Neural cell (in vitro differentiated cells): ENCODE measurements at regions not wholly inside any gene's neighbourhood (a gene's known extent, or its start where the extent isn't known, plus 50 kb on each side); places are given as distances from the start of the nearest gene placed in this dataset.

Experiments
- H2AFZ ChIP-seq: fragments of 200-600, 300-800 bp; sonication (generic), shearing (Covaris generic); 2 replicates; pipeline ENCODE4 v1.6.0; 2014; ENCODE audit warnings: low read depth, mild to moderate bottlenecking, antibody characterized with exemption, low read length, moderate library complexity
- H3F3A ChIP-seq: fragments of 200-600 bp; shearing (Covaris generic); 2 replicates; pipeline ENCODE4 v1.6.1; 2016; ENCODE audit warnings: mild to moderate bottlenecking, moderate library complexity, mixed read lengths, antibody characterized with exemption, low read length; ENCODE audit not compliant: insufficient read depth, poor library complexity, severe bottlenecking
- H3K27ac ChIP-seq: fragments of 200-600, 300-800 bp; sonication (generic), shearing (Covaris generic); 2 replicates; pipeline ENCODE4 v1.5.1; 2014; ENCODE audit warnings: mild to moderate bottlenecking, low read length, moderate library complexity
- H3K27me3 ChIP-seq: fragments of 300-800, 200-600 bp; sonication (generic), shearing (Covaris generic); 2 replicates; pipeline ENCODE4 v1.6.0; 2014; ENCODE audit warnings: mild to moderate bottlenecking, low read depth, low read length, moderate library complexity; ENCODE audit not compliant: insufficient read depth
- H3K36me3 ChIP-seq: fragments of 300-800, 200-600 bp; sonication (generic), shearing (Covaris generic); 2 replicates; pipeline ENCODE4 v1.5.1; 2014; ENCODE audit warnings: mild to moderate bottlenecking, antibody characterized with exemption, low read length, moderate library complexity; ENCODE audit not compliant: insufficient read depth
- H3K4me2 ChIP-seq: fragments of 300-800, 200-600 bp; sonication (generic), shearing (Covaris generic); 2 replicates; pipeline ENCODE4 v1.6.0; 2014; ENCODE audit warnings: mild to moderate bottlenecking, low read length
- H3K4me3 ChIP-seq: fragments of 300-800, 200-600 bp; sonication (generic), shearing (Covaris generic); 2 replicates; pipeline ENCODE4 v1.5.1; 2014; ENCODE audit warnings: mild to moderate bottlenecking, low read length, moderate library complexity
- H3K79me2 ChIP-seq: fragments of 200-600 bp; shearing (Covaris generic); replicated peaks from 2 replicates; pipeline ENCODE4 v1.6.0; 2014; ENCODE audit warnings: mild to moderate bottlenecking, low read length, moderate library complexity; ENCODE audit not compliant: insufficient read depth
- H3K9ac ChIP-seq: fragments of 300-800, 200-600 bp; sonication (generic), shearing (Covaris generic); 2 replicates; pipeline ENCODE4 v1.6.1; 2016; ENCODE audit warnings: mild to moderate bottlenecking, low read length, mixed read lengths
- H3K9me2 ChIP-seq: fragments of 200-600 bp; shearing (Covaris generic); 2 replicates; pipeline ENCODE4 v1.6.1; 2016; ENCODE audit warnings: mild to moderate bottlenecking, low read length, mixed read lengths; ENCODE audit not compliant: insufficient read depth
- H3K9me3 ChIP-seq: fragments of 200-600, 300-800 bp; sonication (generic), shearing (Covaris generic); 2 replicates; pipeline ENCODE4 v1.6.1; 2016; ENCODE audit warnings: mild to moderate bottlenecking, mixed run types, low read length, moderate library complexity, mixed read lengths
- H4K20me1 ChIP-seq: fragments of 200-600 bp; shearing (Covaris generic); 2 replicates; pipeline ENCODE4 v1.6.1; 2016; ENCODE audit warnings: mild to moderate bottlenecking, mixed run types; ENCODE audit not compliant: insufficient read depth
- EP300 ChIP-seq: fragments of 450-650 bp; conservative IDR thresholded peaks from 2 replicates; pipeline ENCODE4 v1.6.1; 2014; ENCODE audit warnings: antibody characterized with exemption, mild to moderate bottlenecking, moderate library complexity; ENCODE audit not compliant: poor library complexity, severe bottlenecking
- EZH2 ChIP-seq: fragments of 200-600, 300-800 bp; shearing (Covaris generic), sonication (generic); IDR thresholded peaks from 2 replicates; pipeline ENCODE4 v1.6.1; 2014; ENCODE audit warnings: antibody characterized with exemption, low read length, borderline replicate concordance, mild to moderate bottlenecking; ENCODE audit not compliant: insufficient read depth, poor library complexity, severe bottlenecking
- MXI1 ChIP-seq: fragments of 450-650 bp; conservative IDR thresholded peaks from 2 replicates; pipeline ENCODE4 v1.6.1; 2014; ENCODE audit warnings: antibody characterized with exemption, mild to moderate bottlenecking; ENCODE audit not compliant: poor library complexity, severe bottlenecking
- POLR2AphosphoS5 ChIP-seq: IDR thresholded peaks from 2 replicates; pipeline ENCODE4 v1.6.1; 2012
- RAD21 ChIP-seq: fragments of 450-650 bp; conservative IDR thresholded peaks from 2 replicates; pipeline ENCODE4 v1.6.1; 2014; ENCODE audit warnings: antibody characterized with exemption, mild to moderate bottlenecking, moderate library complexity
- SMC3 ChIP-seq: fragments of 450-650 bp; conservative IDR thresholded peaks from 2 replicates; pipeline ENCODE4 v1.6.1; 2014; ENCODE audit warnings: antibody characterized with exemption, mild to moderate bottlenecking, moderate library complexity; ENCODE audit not compliant: poor library complexity
- TAF1 ChIP-seq: IDR thresholded peaks from 2 replicates; pipeline ENCODE4 v1.6.1; 2012; ENCODE audit warnings: low read depth
- TF ChIP-seq, protein P1 (sequence below): fragments of 450-650 bp; IDR thresholded peaks from 2 replicates; pipeline ENCODE4 v1.5.1; 2014; ENCODE audit warnings: antibody characterized with exemption, mild to moderate bottlenecking, moderate library complexity; ENCODE audit not compliant: poor library complexity, severe bottlenecking
- TF ChIP-seq, protein P2 (sequence below): IDR thresholded peaks from 2 replicates; pipeline ENCODE4 v1.6.1; 2012; ENCODE audit warnings: borderline replicate concordance

DNA sequence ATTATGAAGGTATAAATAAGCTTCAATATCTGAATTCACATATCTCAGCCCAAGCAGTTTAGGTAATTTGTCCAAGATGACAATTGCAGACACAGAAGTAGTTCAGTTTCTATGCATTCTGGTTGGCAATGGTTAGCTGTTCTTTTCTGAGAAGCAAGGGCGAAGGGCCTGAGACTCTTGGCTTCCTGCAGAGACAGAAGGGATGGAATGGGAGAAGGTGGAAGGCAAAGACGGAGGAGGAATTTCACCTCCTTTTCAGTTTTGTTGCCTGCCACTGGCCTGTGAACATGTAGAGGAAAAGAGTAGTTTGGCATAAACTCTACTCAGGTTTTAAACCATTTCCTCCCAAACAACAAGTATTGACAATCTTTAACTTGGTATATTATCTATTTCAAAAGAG is 180.7 kb upstream of the HS3ST5 start:
- no peaks in the 10 kb centered on the region for H4K20me1 ChIP-seq
- no peaks in the 10 kb centered on the region for H3F3A ChIP-seq
- no peaks in the 10 kb centered on the region for H3K9me2 ChIP-seq
- H2AFZ ChIP-seq, result no peak overlapping the region
- H3K79me2 ChIP-seq, result no peaks in the 10 kb centered on the region
- H3K4me3 ChIP-seq, result no peak overlapping the region
- no peaks in the 10 kb centered on the region for H3K9me3 ChIP-seq
- H3K4me2 ChIP-seq, result no peak overlapping the region
- TF ChIP-seq MXI1 (no peak), SMC3 (no peak), TAF1 (no peak), RAD21 (no peak), POLR2AphosphoS5 (no peak), EZH2 (no peak), EP300 (no peak)
- TF ChIP-seq, protein P1, sequence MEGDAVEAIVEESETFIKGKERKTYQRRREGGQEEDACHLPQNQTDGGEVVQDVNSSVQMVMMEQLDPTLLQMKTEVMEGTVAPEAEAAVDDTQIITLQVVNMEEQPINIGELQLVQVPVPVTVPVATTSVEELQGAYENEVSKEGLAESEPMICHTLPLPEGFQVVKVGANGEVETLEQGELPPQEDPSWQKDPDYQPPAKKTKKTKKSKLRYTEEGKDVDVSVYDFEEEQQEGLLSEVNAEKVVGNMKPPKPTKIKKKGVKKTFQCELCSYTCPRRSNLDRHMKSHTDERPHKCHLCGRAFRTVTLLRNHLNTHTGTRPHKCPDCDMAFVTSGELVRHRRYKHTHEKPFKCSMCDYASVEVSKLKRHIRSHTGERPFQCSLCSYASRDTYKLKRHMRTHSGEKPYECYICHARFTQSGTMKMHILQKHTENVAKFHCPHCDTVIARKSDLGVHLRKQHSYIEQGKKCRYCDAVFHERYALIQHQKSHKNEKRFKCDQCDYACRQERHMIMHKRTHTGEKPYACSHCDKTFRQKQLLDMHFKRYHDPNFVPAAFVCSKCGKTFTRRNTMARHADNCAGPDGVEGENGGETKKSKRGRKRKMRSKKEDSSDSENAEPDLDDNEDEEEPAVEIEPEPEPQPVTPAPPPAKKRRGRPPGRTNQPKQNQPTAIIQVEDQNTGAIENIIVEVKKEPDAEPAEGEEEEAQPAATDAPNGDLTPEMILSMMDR, result no peak
- TF ChIP-seq, protein P2, sequence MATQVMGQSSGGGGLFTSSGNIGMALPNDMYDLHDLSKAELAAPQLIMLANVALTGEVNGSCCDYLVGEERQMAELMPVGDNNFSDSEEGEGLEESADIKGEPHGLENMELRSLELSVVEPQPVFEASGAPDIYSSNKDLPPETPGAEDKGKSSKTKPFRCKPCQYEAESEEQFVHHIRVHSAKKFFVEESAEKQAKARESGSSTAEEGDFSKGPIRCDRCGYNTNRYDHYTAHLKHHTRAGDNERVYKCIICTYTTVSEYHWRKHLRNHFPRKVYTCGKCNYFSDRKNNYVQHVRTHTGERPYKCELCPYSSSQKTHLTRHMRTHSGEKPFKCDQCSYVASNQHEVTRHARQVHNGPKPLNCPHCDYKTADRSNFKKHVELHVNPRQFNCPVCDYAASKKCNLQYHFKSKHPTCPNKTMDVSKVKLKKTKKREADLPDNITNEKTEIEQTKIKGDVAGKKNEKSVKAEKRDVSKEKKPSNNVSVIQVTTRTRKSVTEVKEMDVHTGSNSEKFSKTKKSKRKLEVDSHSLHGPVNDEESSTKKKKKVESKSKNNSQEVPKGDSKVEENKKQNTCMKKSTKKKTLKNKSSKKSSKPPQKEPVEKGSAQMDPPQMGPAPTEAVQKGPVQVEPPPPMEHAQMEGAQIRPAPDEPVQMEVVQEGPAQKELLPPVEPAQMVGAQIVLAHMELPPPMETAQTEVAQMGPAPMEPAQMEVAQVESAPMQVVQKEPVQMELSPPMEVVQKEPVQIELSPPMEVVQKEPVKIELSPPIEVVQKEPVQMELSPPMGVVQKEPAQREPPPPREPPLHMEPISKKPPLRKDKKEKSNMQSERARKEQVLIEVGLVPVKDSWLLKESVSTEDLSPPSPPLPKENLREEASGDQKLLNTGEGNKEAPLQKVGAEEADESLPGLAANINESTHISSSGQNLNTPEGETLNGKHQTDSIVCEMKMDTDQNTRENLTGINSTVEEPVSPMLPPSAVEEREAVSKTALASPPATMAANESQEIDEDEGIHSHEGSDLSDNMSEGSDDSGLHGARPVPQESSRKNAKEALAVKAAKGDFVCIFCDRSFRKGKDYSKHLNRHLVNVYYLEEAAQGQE, result no peak
- no peak overlapping the region for H3K27ac ChIP-seq
- no peak overlapping the region for H3K9ac ChIP-seq
- no peaks in the 10 kb centered on the region for H3K36me3 ChIP-seq
- no peaks in the 10 kb centered on the region for H3K27me3 ChIP-seq

DNA sequence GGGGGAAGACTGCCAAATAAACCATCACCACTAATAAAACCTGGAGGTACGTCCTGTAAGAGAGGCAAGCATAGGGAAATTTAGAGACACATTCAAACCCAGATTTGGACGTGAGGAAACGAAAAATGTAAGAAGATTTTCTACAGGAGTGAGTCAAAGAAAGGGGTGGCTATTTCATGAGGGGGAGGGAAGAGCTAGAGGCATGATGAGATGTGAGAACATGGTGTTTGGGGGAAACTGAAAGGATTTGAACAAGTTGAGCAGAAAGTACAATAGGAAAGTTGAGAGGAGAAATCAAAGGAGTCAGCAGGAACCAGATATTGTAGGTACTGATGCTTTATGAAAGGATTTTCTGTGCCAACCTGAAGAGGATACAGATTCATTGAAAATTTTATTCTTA is 179.1 kb upstream of the HS3ST5 start:
- Histone ChIP-seq H2AFZ (no peak overlapping the region), H3F3A (no peaks in the 10 kb centered on the region), H3K9ac (no peak overlapping the region), H3K79me2 (no peaks in the 10 kb centered on the region), H3K4me3 (no peak overlapping the region), H3K27me3 (no peaks in the 10 kb centered on the region), H4K20me1 (no peaks in the 10 kb centered on the region), H3K9me3 (no peaks in the 10 kb centered on the region), H3K9me2 (no peaks in the 10 kb centered on the region), H3K27ac (no peak overlapping the region), H3K4me2 (no peak overlapping the region), H3K36me3 (no peaks in the 10 kb centered on the region)
- TF ChIP-seq MXI1 (no peak), EZH2 (no peak), EP300 (no peak), RAD21 (no peak), POLR2AphosphoS5 (no peak), TAF1 (no peak), SMC3 (no peak)
- TF ChIP-seq, protein P1, result no peak
- TF ChIP-seq, protein P2, result no peak
